SK-N-SH (cell line): ENCODE measurements at regions not wholly inside any gene's neighbourhood (a gene's known extent, or its start where the extent isn't known, plus 50 kb on each side); places are given as distances from the start of the nearest gene placed in this dataset.

Source experiments
- CTCF ChIA-PET: fragments of 300-600, 350-600 bp; formaldehyde crosslinking; extraction: SDS; loops from one replicate; lab custom pipeline; 2021; lab: Yijun Ruan, JAX
- POLR2A ChIA-PET: fragments of 350-600 bp; sonication (Branson Sonifier 250); formaldehyde crosslinking; extraction: SDS; loops from one replicate; lab custom pipeline; 2020; ENCODE audit warnings: antibody characterized with exemption, inconsistent platforms; lab: Yijun Ruan, JAX
- DNase-seq: peaks from one replicate; pipeline ENCODE4 v3.0.0; 2012
- H2AFZ ChIP-seq: fragments of 200-600 bp; sonication (generic); 2 replicates; pipeline ENCODE4 v1.8.1; 2016; ENCODE audit warnings: antibody characterized with exemption, mild to moderate bottlenecking, low read depth
- H3F3A ChIP-seq: fragments of 200-600 bp; sonication (generic); replicated peaks from 2 replicates; pipeline ENCODE3; 2016; ENCODE audit warnings: antibody characterized with exemption, mild to moderate bottlenecking; ENCODE audit not compliant: insufficient read depth
- H3K27ac ChIP-seq, 2 experiments: fragments of 200-500 bp in 1 of 2; fragments of 200-600 bp in 1 of 2; sonication (Bioruptor generic) in 1 of 2; sonication (generic), shearing (Covaris generic) in 1 of 2; 2 replicates each; pipeline versions ENCODE4 v1.5.1 to v1.6.1; 2014 to 2016; ENCODE audit warnings: low read depth in 2 of 2, inconsistent platforms in 1 of 2, low read length in 1 of 2, mild to moderate bottlenecking in 1 of 2, mixed read lengths in 1 of 2
- H3K27me3 ChIP-seq: fragments of 200-600 bp; sonication (generic), shearing (Covaris generic); 2 replicates; pipeline ENCODE4 v1.6.1; 2016; ENCODE audit warnings: mixed run types; ENCODE audit not compliant: insufficient read depth
- H3K36me3 ChIP-seq, 2 experiments: fragments of 200-500 bp in 1 of 2; fragments of 200-600 bp in 1 of 2; sonication (Bioruptor generic) in 1 of 2; sonication (generic) in 1 of 2; replicated peaks in 1 of 2; 2 replicates each; pipeline versions ENCODE3 to v1.5.1; 2014 to 2016; ENCODE audit warnings: low read length in 1 of 2, mild to moderate bottlenecking in 1 of 2; ENCODE audit not compliant: insufficient read depth in 2 of 2, control insufficient read depth in 1 of 2
- H3K4me1 ChIP-seq, 2 experiments: fragments of 200-500 bp in 1 of 2; fragments of 200-600 bp in 1 of 2; sonication (Bioruptor generic) in 1 of 2; sonication (generic), shearing (Covaris generic) in 1 of 2; 2 replicates each; pipeline versions ENCODE4 v1.5.1 to v1.6.1; 2014 to 2016; ENCODE audit warnings: low read depth in 1 of 2, low read length in 1 of 2, mixed run types in 1 of 2; ENCODE audit not compliant: insufficient read depth in 2 of 2, control insufficient read depth in 1 of 2
- H3K4me2 ChIP-seq: fragments of 200-600 bp; sonication (generic), shearing (Covaris generic); 2 replicates; pipeline ENCODE4 v1.6.1; 2017; ENCODE audit warnings: mixed run types
- H3K4me3 ChIP-seq, 2 experiments: fragments of 200-500 bp in 1 of 2; fragments of 200-600 bp in 1 of 2; sonication (Bioruptor generic) in 1 of 2; sonication (generic), shearing (Covaris generic) in 1 of 2; 2 replicates each; pipeline versions ENCODE4 v1.5.1 to v1.8.1; 2014 to 2016; ENCODE audit warnings: low read depth in 2 of 2, inconsistent platforms in 1 of 2, low read length in 1 of 2, mild to moderate bottlenecking in 1 of 2, mixed read lengths in 1 of 2, moderate library complexity in 1 of 2
- H3K79me2 ChIP-seq: fragments of 200-600 bp; sonication (generic); 2 replicates; pipeline ENCODE4 v1.8.1; 2017; ENCODE audit warnings: mild to moderate bottlenecking; ENCODE audit not compliant: insufficient read depth
- H3K9ac ChIP-seq: fragments of 200-600 bp; sonication (generic); 2 replicates; pipeline ENCODE4 v1.6.1; 2017; ENCODE audit warnings: mixed run types
- H3K9me2 ChIP-seq: fragments of 200-600 bp; sonication (generic); 2 replicates; pipeline ENCODE4 v1.6.1; 2017; ENCODE audit warnings: mixed run types
- H3K9me3 ChIP-seq: fragments of 200-600 bp; sonication (generic); 2 replicates; pipeline ENCODE4 v1.6.1; 2017; ENCODE audit warnings: mixed run types, mild to moderate bottlenecking, moderate library complexity
- H4K20me1 ChIP-seq: fragments of 200-600 bp; sonication (generic); 2 replicates; pipeline ENCODE4 v1.6.1; 2017; ENCODE audit warnings: mild to moderate bottlenecking, mixed run types; ENCODE audit not compliant: insufficient read depth
- ELF1 ChIP-seq: IDR thresholded peaks from 2 replicates; pipeline ENCODE4 v1.4.0; 2012
- EP300 ChIP-seq, 2 experiments: IDR thresholded peaks; 2 replicates each; pipeline versions ENCODE4 v1.4.0 to v1.6.1; 2012; ENCODE audit warnings: borderline replicate concordance in 1 of 2, low read depth in 1 of 2, low read length in 1 of 2
- FOXJ3 ChIP-seq: sonication (generic); formaldehyde crosslinking; IDR thresholded peaks from 2 replicates; pipeline ENCODE4 v1.5.1; 2020; ENCODE audit warnings: mild to moderate bottlenecking, missing genetic modification reagents
- FOXM1 ChIP-seq: IDR thresholded peaks from 2 replicates; pipeline ENCODE4 v1.4.0; 2012; ENCODE audit warnings: low read depth, mild to moderate bottlenecking
- IRF3 ChIP-seq: fragments of 150-350 bp; IDR thresholded peaks from 2 replicates; pipeline ENCODE4 v1.6.1; 2016; ENCODE audit warnings: mild to moderate bottlenecking, low read depth, low read length
- JUND ChIP-seq: IDR thresholded peaks from 2 replicates; pipeline ENCODE4 v1.4.0; 2012
- MAX ChIP-seq: IDR thresholded peaks from 2 replicates; pipeline ENCODE4 v1.4.0; 2012; ENCODE audit warnings: low read depth
- NRF1 ChIP-seq: IDR thresholded peaks from 2 replicates; pipeline ENCODE4 v1.6.1; 2012; ENCODE audit warnings: low read depth, mild to moderate bottlenecking, low read length
- PBX3 ChIP-seq: IDR thresholded peaks from 2 replicates; pipeline ENCODE4; 2012
- POLR2AphosphoS5 ChIP-seq: IDR thresholded peaks from 2 replicates; pipeline ENCODE4 v1.6.1; 2012; ENCODE audit warnings: low read depth, low read length
- RAD21 ChIP-seq: IDR thresholded peaks from 2 replicates; pipeline ENCODE4 v1.6.1; 2012; ENCODE audit warnings: mild to moderate bottlenecking, low read length
- RCOR1 ChIP-seq: fragments of 150-350 bp; IDR thresholded peaks from 2 replicates; pipeline ENCODE4 v1.6.1; 2017; ENCODE audit warnings: antibody characterized with exemption, low read length
- REST ChIP-seq: IDR thresholded peaks from 2 replicates; pipeline ENCODE4 v1.6.1; 2012; ENCODE audit warnings: mild to moderate bottlenecking, low read depth, low read length, moderate library complexity
- RXRA ChIP-seq: IDR thresholded peaks from 2 replicates; pipeline ENCODE4 v1.4.0; 2012; ENCODE audit warnings: low read depth, mild to moderate bottlenecking, borderline replicate concordance
- SIN3A ChIP-seq: IDR thresholded peaks from 2 replicates; pipeline ENCODE4 v1.6.1; 2012; ENCODE audit warnings: low read depth, mild to moderate bottlenecking, low read length, moderate library complexity, borderline replicate concordance
- SMC3 ChIP-seq: IDR thresholded peaks from 2 replicates; pipeline ENCODE4 v1.6.1; 2012; ENCODE audit warnings: low read depth, low read length, improper control_type of control experiment
- TAF1 ChIP-seq: IDR thresholded peaks from 2 replicates; pipeline ENCODE4 v1.6.1; 2012; ENCODE audit warnings: low read depth, mild to moderate bottlenecking, low read length, moderate library complexity, borderline replicate concordance
- TCF12 ChIP-seq: IDR thresholded peaks from 2 replicates; pipeline ENCODE4 v1.4.0; 2012
- USF1 ChIP-seq: IDR thresholded peaks from 2 replicates; pipeline ENCODE4 v1.4.0; 2012; ENCODE audit warnings: low read depth, borderline replicate concordance
- USF2 ChIP-seq: fragments of 150-350 bp; IDR thresholded peaks from 2 replicates; pipeline ENCODE4 v1.6.1; 2017; ENCODE audit warnings: antibody characterized with exemption, low read length, low read depth, borderline replicate concordance
- WGBS: methylation state at CpG from one replicate; pipeline ENCODE4 v1.1.6; 2017; ENCODE audit warnings: low lambda C conversion rate; 5-methylcytosine and 5-hydroxymethylcytosine counted together

GRCh38 chr7:119086026-119086425 is 861.5 kb downstream of the ANKRD7 start:
- Histone ChIP-seq H3K4me1 (no peaks in the 10 kb centered on the region; a peak in 1 of 4 replicates), H2AFZ (no peak overlapping the region; the same call in 1 of the 2 replicates), H3K27me3 (no peaks in the 10 kb centered on the region), H3K27ac (no peak overlapping the region), H3K4me3 (no peak overlapping the region)
- POLR2A ChIA-PET, result no interaction called here
- TF ChIP-seq POLR2AphosphoS5, result no peak
- TF ChIP-seq USF2, result no peak
- no peak for TF ChIP-seq REST
- TF ChIP-seq ELF1, result no peak
- no peak for TF ChIP-seq FOXJ3 (CRISPR knock-in tag)
- no peak for TF ChIP-seq SIN3A
- no peak for TF ChIP-seq EP300 (IDR thresholded peaks at IDR 0.05; ENCODE audit: borderline replicate concordance in 1 of 2, low read depth in 1 of 2, low read length in 1 of 2)
- TF ChIP-seq RAD21, result no peak
- TF ChIP-seq MAX, result no peak
- no peak for TF ChIP-seq SMC3
- no peak for TF ChIP-seq IRF3
- no peak for TF ChIP-seq FOXM1
- TF ChIP-seq JUND, result no peak
- TF ChIP-seq PBX3, result no peak
- no peak for TF ChIP-seq RXRA
- no peak for TF ChIP-seq USF1
- TF ChIP-seq TAF1, result no peak
- no peak for TF ChIP-seq RCOR1
- TF ChIP-seq TCF12, result no peak
- no peak for TF ChIP-seq NRF1
- TF ChIP-seq, all 33 proteins: peak for 0
- Histone ChIP-seq H3K9me2 (no peaks in the 10 kb centered on the region), H3K9ac (no peak overlapping the region), H3K4me2 (no peak overlapping the region), H4K20me1 (no peaks in the 10 kb centered on the region), H3K9me3 (no peaks in the 10 kb centered on the region), H3K79me2 (no peaks in the 10 kb centered on the region), H3F3A (no peaks in the 10 kb centered on the region), H3K36me3 (no peaks in the 10 kb centered on the region)
- DNase-seq, result no peak
- CTCF ChIA-PET, result no interaction called here
- 14% methylated on average over 1 of the region's 1 CpG for WGBS
